ENCODE measurements at regions not wholly inside any gene's neighbourhood (a gene's known extent, or its start where the extent isn't known, plus 50 kb on each side); places are given as distances from the start of the nearest gene placed in this dataset.

- no peak for ATAC-seq
- no peak for TF ChIP-seq FOXK2 (IDR thresholded peaks at IDR 0.05)
- no peak for TF ChIP-seq CEBPZ (IDR thresholded peaks at IDR 0.05; ENCODE audit: low read depth, low read length)
- no peak for TF ChIP-seq SREBF1 (IDR thresholded peaks at IDR 0.05; ENCODE audit: low read length)
- TF ChIP-seq CBX5 (IDR thresholded peaks at IDR 0.05; ENCODE audit: low read depth): no peak
- no peak for TF ChIP-seq ZBTB33 (IDR thresholded peaks at IDR 0.05)
- Histone ChIP-seq H3K4me3 (no peak overlapping the region), H3K9ac (ENCODE audit: control insufficient read depth, insufficient read depth, low read length) (no peak overlapping the region), H2AFZ (ENCODE audit: control insufficient read depth, low read depth, low read length) (no peak overlapping the region), H3K79me2 (ENCODE audit: control insufficient read depth, insufficient read depth, low read length) (no peaks in the 10 kb centered on the region), H3K4me1 (ENCODE audit: control insufficient read depth, insufficient read depth, low read length) (no peaks in the 10 kb centered on the region), H3K9me3 (replicated peaks; ENCODE audit: control insufficient read depth, insufficient read depth, low read length) (no peaks in the 10 kb centered on the region), H3K4me2 (ENCODE audit: control insufficient read depth, insufficient read depth) (no peak overlapping the region), H3K36me3 (ENCODE audit: control insufficient read depth in 2 of 2, insufficient read depth in 2 of 2, low read length in 1 of 2) (no peaks in the 10 kb centered on the region), H4K20me1 (ENCODE audit: control insufficient read depth, insufficient read depth) (no peaks in the 10 kb centered on the region), H3K27me3 (replicated peaks in 1 of 2; ENCODE audit: control insufficient read depth in 2 of 2, insufficient read depth in 2 of 2, low read length in 1 of 2) (no peaks in the 10 kb centered on the region), H3K27ac (ENCODE audit: control insufficient read depth, insufficient read depth) (no peak overlapping the region)
- ChIA-PET RAD21 (ENCODE audit: unreplicated experiment) (no interaction called here), POLR2A (no interaction called here), CTCF (interaction anchor here (1.8 kb wide), 1 partner anchor 260 kb away, joined by 8 read pairs; no protein-coding TSS in a partner anchor), SMC1A (ENCODE audit: uncharacterized antibody, unreplicated experiment) (interaction anchor here (0.9 to 1.0 kb wide), 2 partner anchors 32 to 67 kb away, joined by 3 read pairs; no protein-coding TSS in a partner anchor)
- in situ Hi-C loops (cut with MboI) (no loop called here), intact Hi-C loops (cut with micrococcal nuclease; ENCODE audit: unreplicated experiment) (no loop called here)
- no TSS peak for BruUV-seq (replicated peaks)
- WGBS (ENCODE audit: insufficient coverage, insufficient replicate concordance, low lambda C conversion rate, missing lambda C conversion rate): 0% methylated on average over 1 of the region's 1 CpG
- DNase-seq (ENCODE audit: low read depth, low spot score): no peak
- no peak for FAIRE-seq
These were observed 207.0 kb upstream of the SP8 start for GRCh38 chr7:20993693-20994092.
